K562 (cell line): ENCODE measurements at regions not wholly inside any gene's neighbourhood (a gene's known extent, or its start where the extent isn't known, plus 50 kb on each side); places are given as distances from the start of the nearest gene placed in this dataset.

ENCODE experiments used
- ATAC-seq: fragments of 200-7000 bp; cut with Tn5 transposase; 3 replicates; pipeline ENCODE4 v1.9.1; 2020; ENCODE audit warnings: moderate library complexity
- BruUV-seq: library from RNA; stranded (reverse); fragments of 400-500 nt; replicated peaks from 2 replicates; lab custom pipeline; 2021; lab: Mats Ljungman, UMichigan
- CTCF ChIA-PET: fragments of 300-600 bp; formaldehyde crosslinking; extraction: SDS; loops from one replicate; lab custom pipeline; 2021; ENCODE audit warnings: low intra/inter-chr PET ratio; lab: Yijun Ruan, JAX
- POLR2A ChIA-PET: fragments of 300-600, 350-650 bp; sonication (Branson Sonifier 250); formaldehyde crosslinking; extraction: SDS; loops from one replicate; lab custom pipeline; 2021; ENCODE audit warnings: antibody characterized with exemption, inconsistent platforms; lab: Yijun Ruan, JAX
- DNase-seq, 4 experiments: peaks; one replicate each; pipeline versions ENCODE4 v3.0.0 to v3.0.0-alpha.2; 2011 to 2018; ENCODE audit warnings: low spot score in 3 of 4, mixed read lengths in 3 of 4; ENCODE audit errors: extremely low read depth in 1 of 4
- FAIRE-seq: peaks from 2 replicates; lab custom pipeline; 2011; peaks lifted over from hg19 to GRCh38; lab: Jason Lieb, UNC
- H2AFZ ChIP-seq: 2 replicates; pipeline ENCODE4 v1.6.0; 2011; ENCODE audit warnings: low read depth, low read length, control low read depth, inconsistent platforms
- H3K27ac ChIP-seq: fragments of 200-600 bp; 3 replicates; pipeline ENCODE4 v1.8.0; 2011; ENCODE audit warnings: low read depth, mild to moderate bottlenecking, control low read depth, inconsistent platforms, low read length, moderate library complexity, mixed read lengths; ENCODE audit errors: extremely low read depth
- H3K27me3 ChIP-seq, 2 experiments: fragments of 300-600 bp in 1 of 2; 2 replicates in 1 of 2; 3 replicates in 1 of 2; pipeline versions ENCODE4 v1.6.0 to v1.8.0; 2011; ENCODE audit warnings: inconsistent platforms in 2 of 2, low read length in 2 of 2, mild to moderate bottlenecking in 1 of 2, mixed read lengths in 1 of 2, moderate library complexity in 1 of 2; ENCODE audit not compliant: control insufficient read depth in 2 of 2, insufficient read depth in 2 of 2
- H3K36me3 ChIP-seq: fragments of 300-600 bp; 3 replicates; pipeline ENCODE4 v1.8.0; 2011; ENCODE audit warnings: mild to moderate bottlenecking, low read length, inconsistent platforms; ENCODE audit not compliant: control insufficient read depth, insufficient read depth
- H3K4me1 ChIP-seq, 2 experiments: fragments of 200-600 bp in 1 of 2; replicated peaks in 1 of 2; 2 replicates in 1 of 2; 3 replicates in 1 of 2; pipeline versions ENCODE4 v1.5.1 to v1.8.0; 2011; ENCODE audit warnings: inconsistent platforms in 2 of 2, low read length in 2 of 2, mild to moderate bottlenecking in 1 of 2, mixed read lengths in 1 of 2, moderate library complexity in 1 of 2; ENCODE audit not compliant: control insufficient read depth in 2 of 2, insufficient read depth in 2 of 2
- H3K4me2 ChIP-seq: 2 replicates; pipeline ENCODE4 v1.6.1; 2011; ENCODE audit warnings: low read length, control low read depth, inconsistent platforms, mixed read lengths; ENCODE audit not compliant: insufficient read depth
- H3K4me3 ChIP-seq: fragments of 200-600 bp; sonication (generic), shearing (Covaris generic); 2 replicates; pipeline ENCODE4 v1.5.1; 2016; ENCODE audit warnings: control low read depth, inconsistent platforms
- H3K79me2 ChIP-seq: fragments of 200-600 bp; 3 replicates; pipeline ENCODE4 v1.8.0; 2011; ENCODE audit warnings: low read length, inconsistent platforms; ENCODE audit not compliant: control insufficient read depth, insufficient read depth
- H3K9ac ChIP-seq, 2 experiments: 2 replicates each; pipeline versions ENCODE4 v1.6.0 to v1.6.1; 2011; ENCODE audit warnings: low read depth in 2 of 2, low read length in 2 of 2, control low read depth in 1 of 2, inconsistent platforms in 1 of 2, mild to moderate bottlenecking in 1 of 2, mixed read lengths in 1 of 2; ENCODE audit not compliant: insufficient read depth in 1 of 2
- H3K9me1 ChIP-seq: one replicate; pipeline ENCODE4 v1.6.0; 2011; ENCODE audit warnings: inconsistent platforms, mild to moderate bottlenecking, low read length, moderate library complexity; ENCODE audit not compliant: control insufficient read depth, insufficient read depth
- H3K9me3 ChIP-seq: replicated peaks from 2 replicates; pipeline ENCODE4 v1.5.1; 2011; ENCODE audit warnings: low read depth, low read length, inconsistent platforms; ENCODE audit not compliant: control insufficient read depth, insufficient read depth
- H4K20me1 ChIP-seq: replicated peaks from 2 replicates; pipeline ENCODE4 v1.6.1; 2011; ENCODE audit warnings: low read length, inconsistent platforms, mixed read lengths; ENCODE audit not compliant: control insufficient read depth, insufficient read depth
- ATF1 ChIP-seq, 2 experiments: fragments of 450-650 bp in 1 of 2; IDR thresholded peaks; 2 replicates each; pipeline ENCODE4 v1.6.1; 2016; ENCODE audit warnings: missing compliant biosample characterization in 1 of 2, missing genetic modification characterization in 1 of 2
- BRD9 ChIP-seq: fragments of 450-650 bp; IDR thresholded peaks from 2 replicates; pipeline ENCODE4 v1.6.1; 2018; ENCODE audit warnings: low read depth; ENCODE audit not compliant: partially characterized antibody
- CBX1 ChIP-seq: sonication (generic); IDR thresholded peaks from 2 replicates; pipeline ENCODE4 v1.6.1; 2016; ENCODE audit warnings: antibody characterized with exemption, low read depth, mild to moderate bottlenecking
- CBX3 ChIP-seq, 2 experiments: IDR thresholded peaks; 1 replicate in 1 of 2; 2 replicates in 1 of 2; pipeline ENCODE4 v1.6.1; 2012; ENCODE audit warnings: inconsistent platforms in 2 of 2, low read length in 2 of 2, borderline replicate concordance in 1 of 2, control low read depth in 1 of 2
- E2F6 ChIP-seq, 2 experiments: IDR thresholded peaks; 2 replicates each; pipeline ENCODE4 v1.6.1; 2011; ENCODE audit warnings: borderline replicate concordance in 1 of 2, control low read depth in 1 of 2, low read depth in 1 of 2, low read length in 1 of 2, mild to moderate bottlenecking in 1 of 2, mixed read lengths in 1 of 2, moderate library complexity in 1 of 2; ENCODE audit not compliant: insufficient read depth in 1 of 2, insufficient read length in 1 of 2, poor library complexity in 1 of 2, severe bottlenecking in 1 of 2; ENCODE audit errors: extremely low read depth in 1 of 2
- HIVEP1 ChIP-seq: fragments of 250-450 bp; sonication (Bioruptor Pico); IDR thresholded peaks from 2 replicates; pipeline ENCODE4 v1.4.0; 2020; ENCODE audit warnings: mild to moderate bottlenecking
- MYNN ChIP-seq, 2 experiments: sonication (generic); formaldehyde crosslinking in 1 of 2; IDR thresholded peaks; 2 replicates each; pipeline versions ENCODE4 v1.5.0 to v1.6.1; 2016 to 2020; ENCODE audit warnings: antibody characterized with exemption in 1 of 2, missing genetic modification reagents in 1 of 2
- NR2C1 ChIP-seq, 2 experiments: fragments of 450-650 bp; IDR thresholded peaks; 2 replicates each; pipeline ENCODE4 v1.6.1; 2017; ENCODE audit warnings: mild to moderate bottlenecking in 2 of 2, antibody characterized with exemption in 1 of 2, inconsistent platforms in 1 of 2, missing compliant biosample characterization in 1 of 2, missing genetic modification characterization in 1 of 2
- NR2C2 ChIP-seq, 2 experiments: fragments of 200-800 bp in 1 of 2; sonication (Bioruptor generic) in 1 of 2; sonication (generic) in 1 of 2; formaldehyde crosslinking in 1 of 2; IDR thresholded peaks; 2 replicates each; pipeline versions ENCODE4 v1.6.1 to v1.8.0; 2016 to 2022; ENCODE audit warnings: mild to moderate bottlenecking in 1 of 2, missing compliant biosample characterization in 1 of 2, missing genetic modification characterization in 1 of 2, missing genetic modification reagents in 1 of 2
- POLR2B ChIP-seq: fragments of 450-650 bp; IDR thresholded peaks from 2 replicates; pipeline ENCODE4 v1.6.1; 2018; ENCODE audit warnings: low read depth; ENCODE audit not compliant: partially characterized antibody
- PRPF4 ChIP-seq: fragments of 200-400 bp; formaldehyde crosslinking; IDR thresholded peaks from one replicate; pipeline ENCODE4 v1.6.1; 2017; ENCODE audit warnings: low read length, low read depth, mild to moderate bottlenecking; ENCODE audit not compliant: insufficient read depth, poor library complexity, severe bottlenecking
- RBBP5 ChIP-seq: fragments of 200-600 bp; sonication (generic); IDR thresholded peaks from 2 replicates; pipeline ENCODE4 v1.6.1; 2012; ENCODE audit warnings: borderline replicate concordance, mild to moderate bottlenecking, low read length, control low read depth, inconsistent platforms; ENCODE audit not compliant: insufficient read depth, poor library complexity, severe bottlenecking
- RHOXF2B ChIP-seq: fragments of 250-450 bp; sonication (Bioruptor Pico); conservative IDR thresholded peaks from 2 replicates; pipeline ENCODE4 v1.5.1; 2021
- SIRT6 ChIP-seq: IDR thresholded peaks from one replicate; pipeline ENCODE4 v1.6.1; 2012; ENCODE audit warnings: low read depth, mild to moderate bottlenecking, control low read depth, inconsistent platforms, low read length, moderate library complexity
- SPI1 ChIP-seq: IDR thresholded peaks from 2 replicates; pipeline ENCODE4 v1.6.1; 2011; ENCODE audit warnings: low read depth, low read length, control low read depth, borderline replicate concordance
- YY1 ChIP-seq, 3 experiments: IDR thresholded peaks; 2 replicates each; pipeline ENCODE4 v1.6.1; 2011; ENCODE audit warnings: low read length in 2 of 3, mild to moderate bottlenecking in 2 of 3, moderate library complexity in 2 of 3, borderline replicate concordance in 1 of 3, control low read depth in 1 of 3, low read depth in 1 of 3; ENCODE audit not compliant: insufficient read depth in 3 of 3, insufficient replicate concordance in 2 of 3, control insufficient read depth in 1 of 3, insufficient read length in 1 of 3; ENCODE audit errors: extremely low read depth in 1 of 3
- ZFP1 ChIP-seq: fragments of 450-650 bp; formaldehyde crosslinking; IDR thresholded peaks from 2 replicates; pipeline ENCODE4 v1.4.0; 2020; ENCODE audit warnings: mild to moderate bottlenecking, mixed read lengths
- ZNF695 ChIP-seq: fragments of 450-650 bp; formaldehyde crosslinking; IDR thresholded peaks from 2 replicates; pipeline ENCODE4 v1.4.0; 2020; ENCODE audit warnings: mild to moderate bottlenecking, moderate library complexity
- WGBS: fragments of 100-300 bp; shearing (Covaris generic); methylation state at CpG from one replicate; pipeline ENCODE4 v1.1.6; 2016; ENCODE audit warnings: low coverage, mixed read lengths; ENCODE audit not compliant: insufficient coverage; ENCODE audit errors: missing lambda C conversion rate; 5-methylcytosine and 5-hydroxymethylcytosine counted together
- in situ Hi-C: fragments of 300-500 bp; cut with MboI; formaldehyde crosslinking; loops from 4 replicates; pipeline ENCODE4 v1.15.0; 2018; ENCODE audit warnings: inconsistent platforms, mixed read lengths
- intact Hi-C: fragments of 100-400 bp; cut with micrococcal nuclease; formaldehyde crosslinking; loops from 2 replicates; pipeline ENCODE4 v1.14.2; 2022

- intact Hi-C loops (no loop called here), in situ Hi-C loops (no loop called here)
- ATAC-seq = no peak
- no peak overlapping the region for H3K4me3 ChIP-seq
- H4K20me1 ChIP-seq = no peaks in the 10 kb centered on the region
- H2AFZ ChIP-seq = no peak overlapping the region
- H3K79me2 ChIP-seq = no peaks in the 10 kb centered on the region
- ChIA-PET POLR2A (no interaction called here), CTCF (no interaction called here)
- no peaks in the 10 kb centered on the region for H3K27me3 ChIP-seq
- WGBS = 5% methylated on average over 4 of the region's 4 CpGs
- H3K4me1 ChIP-seq = no peaks in the 10 kb centered on the region
- no peak overlapping the region for H3K9ac ChIP-seq
- H3K4me2 ChIP-seq = no peak overlapping the region
- H3K9me3 ChIP-seq = 0 out of 2 replicates have a peak, but pooled peaks cover 1% of the 10 kb centered on the region
- FAIRE-seq = no peak
- no peaks in the 10 kb centered on the region for H3K36me3 ChIP-seq
- no peaks in the 10 kb centered on the region for H3K9me1 ChIP-seq
- H3K27ac ChIP-seq = no peak overlapping the region
- DNase-seq = no peak
- no TSS peak for BruUV-seq
- TF ChIP-seq CBX1 = no peak
- no peak for TF ChIP-seq PRPF4
- no peak for TF ChIP-seq MYNN (IDR thresholded peaks at IDR 0.05)
- TF ChIP-seq MYNN (CRISPR knock-in tag; IDR thresholded peaks at IDR 0.05) = no peak
- no peak for TF ChIP-seq POLR2B
- no peak for TF ChIP-seq NR2C2 (CRISPR knock-in tag; IDR thresholded peaks at IDR 0.05)
- no peak for TF ChIP-seq NR2C2 (tag; IDR thresholded peaks at IDR 0.05)
- no peak for TF ChIP-seq SIRT6
- TF ChIP-seq SPI1 = no peak
- TF ChIP-seq HIVEP1 (CRISPR knock-in tag) = no peak
- no peak for TF ChIP-seq ZFP1 (CRISPR knock-in tag)
- no peak for TF ChIP-seq RHOXF2B (CRISPR knock-in tag)
- no peak for TF ChIP-seq BRD9
- TF ChIP-seq CBX3 (IDR thresholded peaks at IDR 0.05; ENCODE audit: borderline replicate concordance in 1 of 2, low read length in 2 of 2) = no peak
- no peak for TF ChIP-seq RBBP5
- TF ChIP-seq NR2C1 (IDR thresholded peaks at IDR 0.05) = no peak
- TF ChIP-seq NR2C1 (tag; IDR thresholded peaks at IDR 0.05) = no peak
- no peak for TF ChIP-seq E2F6 (IDR thresholded peaks at IDR 0.05; ENCODE audit: borderline replicate concordance in 1 of 2, extremely low read depth in 1 of 2, insufficient read depth in 1 of 2, insufficient read length in 1 of 2, low read depth in 1 of 2, low read length in 1 of 2, poor library complexity in 1 of 2, severe bottlenecking in 1 of 2)
- no peak for TF ChIP-seq ATF1 (CRISPR knock-in tag; IDR thresholded peaks at IDR 0.05)
- TF ChIP-seq ATF1 (tag; IDR thresholded peaks at IDR 0.05) = no peak
- no peak for TF ChIP-seq YY1 (IDR thresholded peaks at IDR 0.05; ENCODE audit: borderline replicate concordance in 1 of 3, control insufficient read depth in 1 of 3, extremely low read depth in 1 of 3, insufficient read depth in 3 of 3, insufficient read length in 1 of 3, insufficient replicate concordance in 2 of 3, low read depth in 1 of 3, low read length in 2 of 3)
- TF ChIP-seq ZNF695 (CRISPR knock-in tag) = no peak
These were observed 542.4 kb upstream of the RGMB start for GRCh38 chr5:98231089-98231488.
